GM12878 (cell line): ENCODE measurements at regions not wholly inside any gene's neighbourhood (a gene's known extent, or its start where the extent isn't known, plus 50 kb on each side); places are given as distances from the start of the nearest gene placed in this dataset.

Source experiments
- ATAC-seq: fragments of 200-7000 bp; cut with Tn5 transposase; 3 replicates; pipeline ENCODE4 v1.9.1; 2020; ENCODE audit warnings: mild to moderate bottlenecking, moderate library complexity
- BruUV-seq: library from RNA; stranded (reverse); fragments of 400-500 nt; replicated peaks from 2 replicates; lab custom pipeline; 2021; lab: Mats Ljungman, UMichigan
- CTCF ChIA-PET: fragments of 300-600 bp; sonication (Branson Sonifier 250); formaldehyde crosslinking; extraction: SDS; loops from one replicate; lab custom pipeline; 2021; ENCODE audit warnings: inconsistent platforms; lab: Yijun Ruan, JAX
- POLR2A ChIA-PET: fragments of 350-600 bp; formaldehyde crosslinking; extraction: SDS; loops from one replicate; lab custom pipeline; 2021; ENCODE audit warnings: inconsistent platforms; lab: Charles Lee
- RAD21 ChIA-PET: fragments of 300-600 bp; sonication (Branson Sonifier 250); formaldehyde crosslinking; loops from one replicate; lab custom pipeline; 2023; ENCODE audit warnings: antibody characterized with exemption; ENCODE audit not compliant: unreplicated experiment; lab: Charles Lee
- SMC1A ChIA-PET: fragments of 300-600 bp; sonication (Branson Sonifier 250); formaldehyde crosslinking; loops from one replicate; lab custom pipeline; 2023; ENCODE audit not compliant: unreplicated experiment, uncharacterized antibody; lab: Charles Lee
- DNase-seq: peaks from one replicate; pipeline ENCODE4 v3.0.0-alpha.2; 2011; ENCODE audit warnings: low read depth, low spot score
- FAIRE-seq: peaks from 3 replicates; lab custom pipeline; 2011; peaks lifted over from hg19 to GRCh38; lab: Jason Lieb, UNC
- H2AFZ ChIP-seq: 2 replicates; pipeline ENCODE4 v1.6.0; 2011; ENCODE audit warnings: low read depth, low read length, control low read depth; ENCODE audit not compliant: control insufficient read depth
- H3K27ac ChIP-seq: 2 replicates; pipeline ENCODE4 v1.5.1; 2011; ENCODE audit warnings: control low read depth; ENCODE audit not compliant: control insufficient read depth, insufficient read depth
- H3K27me3 ChIP-seq, 2 experiments: replicated peaks in 1 of 2; 2 replicates each; pipeline versions ENCODE4 v1.6.0 to v1.6.1; 2011; ENCODE audit warnings: low read length in 1 of 2; ENCODE audit not compliant: control insufficient read depth in 2 of 2, insufficient read depth in 2 of 2
- H3K36me3 ChIP-seq, 2 experiments: 2 replicates each; pipeline ENCODE4 v1.5.1; 2011; ENCODE audit warnings: low read length in 1 of 2; ENCODE audit not compliant: control insufficient read depth in 2 of 2, insufficient read depth in 2 of 2
- H3K4me1 ChIP-seq: 2 replicates; pipeline ENCODE4 v1.6.1; 2011; ENCODE audit warnings: mild to moderate bottlenecking, low read length, moderate library complexity, mixed read lengths; ENCODE audit not compliant: control insufficient read depth, insufficient read depth
- H3K4me2 ChIP-seq: 2 replicates; pipeline ENCODE4 v1.6.0; 2011; ENCODE audit warnings: control low read depth; ENCODE audit not compliant: control insufficient read depth, insufficient read depth
- H3K4me3 ChIP-seq: fragments of 200-600 bp; sonication (generic); 2 replicates; pipeline ENCODE4 v1.5.1; 2016
- H3K79me2 ChIP-seq: 2 replicates; pipeline ENCODE4 v1.6.0; 2011; ENCODE audit warnings: low read length; ENCODE audit not compliant: control insufficient read depth, insufficient read depth
- H3K9ac ChIP-seq: 2 replicates; pipeline ENCODE4 v1.8.0; 2011; ENCODE audit warnings: low read length, control low read depth, mixed read lengths; ENCODE audit not compliant: control insufficient read depth, insufficient read depth
- H3K9me3 ChIP-seq: replicated peaks from 3 replicates; pipeline ENCODE4 v1.5.1; 2011; ENCODE audit warnings: mild to moderate bottlenecking, low read length; ENCODE audit not compliant: control insufficient read depth, insufficient read depth
- H4K20me1 ChIP-seq: 2 replicates; pipeline ENCODE4 v1.6.0; 2011; ENCODE audit not compliant: control insufficient read depth, insufficient read depth
- CREB1 ChIP-seq: IDR thresholded peaks from 2 replicates; pipeline ENCODE4 v1.6.1; 2012; ENCODE audit warnings: low read depth, mild to moderate bottlenecking, inconsistent platforms
- EGR1 ChIP-seq, 2 experiments: IDR thresholded peaks; 1 replicate in 1 of 2; 2 replicates in 1 of 2; pipeline ENCODE4 v1.6.1; 2011 to 2012; ENCODE audit warnings: low read depth in 2 of 2, low read length in 2 of 2, borderline replicate concordance in 1 of 2, mild to moderate bottlenecking in 1 of 2, moderate library complexity in 1 of 2
- IKZF2 ChIP-seq, 2 experiments: fragments of 450-650 bp; IDR thresholded peaks; 2 replicates each; pipeline ENCODE4 v1.6.1; 2017; ENCODE audit warnings: mild to moderate bottlenecking in 2 of 2, moderate library complexity in 2 of 2
- IRF5 ChIP-seq: fragments of 450-650 bp; IDR thresholded peaks from 2 replicates; pipeline ENCODE4 v1.6.1; 2017; ENCODE audit warnings: borderline replicate concordance
- MEF2A ChIP-seq: IDR thresholded peaks from 2 replicates; pipeline ENCODE4 v1.6.1; 2011; ENCODE audit warnings: low read depth, mild to moderate bottlenecking, low read length, moderate library complexity; ENCODE audit not compliant: insufficient read depth
- MYC ChIP-seq: IDR thresholded peaks from 2 replicates; pipeline ENCODE4 v1.6.1; 2011; ENCODE audit warnings: mild to moderate bottlenecking, low read length, moderate library complexity, inconsistent platforms; ENCODE audit not compliant: insufficient read depth, insufficient replicate concordance, insufficient read length, severe bottlenecking
- NFYB ChIP-seq: IDR thresholded peaks from 2 replicates; pipeline ENCODE4 v1.6.1; 2011; ENCODE audit warnings: low read depth, mild to moderate bottlenecking, low read length, improper control_type of control experiment, moderate library complexity; ENCODE audit not compliant: insufficient read depth
- NR2F1 ChIP-seq: fragments of 450-650 bp; conservative IDR thresholded peaks from 2 replicates; pipeline ENCODE4 v1.6.1; 2017; ENCODE audit warnings: mild to moderate bottlenecking
- NRF1 ChIP-seq: conservative IDR thresholded peaks from 2 replicates; pipeline ENCODE4 v1.6.1; 2011; ENCODE audit warnings: mild to moderate bottlenecking, low read depth, low read length, improper control_type of control experiment
- SPI1 ChIP-seq: IDR thresholded peaks from 2 replicates; pipeline ENCODE4 v1.6.1; 2011; ENCODE audit warnings: low read depth, mild to moderate bottlenecking, low read length, moderate library complexity, borderline replicate concordance; ENCODE audit not compliant: insufficient read depth
- ZNF207 ChIP-seq: fragments of 450-650 bp; IDR thresholded peaks from 2 replicates; pipeline ENCODE4 v1.6.1; 2014; ENCODE audit warnings: antibody characterized with exemption, mild to moderate bottlenecking, borderline replicate concordance
- WGBS: methylation state at CpG from one replicate; pipeline ENCODE4 v1.1.6; 2016; ENCODE audit warnings: low lambda C conversion rate; ENCODE audit not compliant: insufficient replicate concordance, insufficient coverage; ENCODE audit errors: missing lambda C conversion rate; 5-methylcytosine and 5-hydroxymethylcytosine counted together
- in situ Hi-C: fragments of 300-500 bp; cut with MboI; formaldehyde crosslinking; loops from 9 replicates; pipeline ENCODE4 v1.14.3; 2018; ENCODE audit warnings: mixed read lengths
- intact Hi-C: fragments of 100-400 bp; cut with micrococcal nuclease; formaldehyde crosslinking; loops from one replicate; pipeline ENCODE4 v1.14.2; 2022; ENCODE audit not compliant: unreplicated experiment
- TF ChIP-seq, protein P1 (sequence below): fragments of 450-650 bp; IDR thresholded peaks from 2 replicates; pipeline ENCODE4 v1.6.1; 2018; ENCODE audit warnings: borderline replicate concordance, mild to moderate bottlenecking; ENCODE audit not compliant: partially characterized antibody
- TF ChIP-seq, protein P2 (sequence below): IDR thresholded peaks from 2 replicates; pipeline ENCODE4 v1.6.1; 2012; ENCODE audit warnings: low read depth, low read length, improper control_type of control experiment
- TF ChIP-seq, protein P3 (sequence below): IDR thresholded peaks from 2 replicates; pipeline ENCODE4 v1.6.1; 2011; ENCODE audit warnings: low read depth, low read length, improper control_type of control experiment, borderline replicate concordance
- TF ChIP-seq, protein P4 (sequence below): fragments of 450-650 bp; IDR thresholded peaks from 2 replicates; pipeline ENCODE4 v1.6.1; 2016; ENCODE audit warnings: mild to moderate bottlenecking

GRCh38 chr5:123929055-123929474, 417.1 kb downstream of the CSNK1G3 start (continued):
- no peak for TF ChIP-seq EGR1 (IDR thresholded peaks at IDR 0.05; ENCODE audit: borderline replicate concordance in 1 of 2, low read depth in 2 of 2, low read length in 2 of 2)
- no peak for TF ChIP-seq NRF1
- no peak for TF ChIP-seq NR2F1
- TF ChIP-seq IKZF2 (IDR thresholded peaks at IDR 0.05), result peak; percentile 84 to 85
- TF ChIP-seq, protein P1, sequence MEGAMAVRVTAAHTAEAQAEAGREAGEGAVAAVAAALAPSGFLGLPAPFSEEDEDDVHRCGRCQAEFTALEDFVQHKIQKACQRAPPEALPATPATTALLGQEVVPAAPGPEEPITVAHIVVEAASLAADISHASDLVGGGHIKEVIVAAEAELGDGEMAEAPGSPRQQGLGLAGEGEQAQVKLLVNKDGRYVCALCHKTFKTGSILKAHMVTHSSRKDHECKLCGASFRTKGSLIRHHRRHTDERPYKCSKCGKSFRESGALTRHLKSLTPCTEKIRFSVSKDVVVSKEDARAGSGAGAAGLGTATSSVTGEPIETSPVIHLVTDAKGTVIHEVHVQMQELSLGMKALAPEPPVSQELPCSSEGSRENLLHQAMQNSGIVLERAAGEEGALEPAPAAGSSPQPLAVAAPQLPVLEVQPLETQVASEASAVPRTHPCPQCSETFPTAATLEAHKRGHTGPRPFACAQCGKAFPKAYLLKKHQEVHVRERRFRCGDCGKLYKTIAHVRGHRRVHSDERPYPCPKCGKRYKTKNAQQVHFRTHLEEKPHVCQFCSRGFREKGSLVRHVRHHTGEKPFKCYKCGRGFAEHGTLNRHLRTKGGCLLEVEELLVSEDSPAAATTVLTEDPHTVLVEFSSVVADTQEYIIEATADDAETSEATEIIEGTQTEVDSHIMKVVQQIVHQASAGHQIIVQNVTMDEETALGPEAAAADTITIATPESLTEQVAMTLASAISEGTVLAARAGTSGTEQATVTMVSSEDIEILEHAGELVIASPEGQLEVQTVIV, result no peak
- TF ChIP-seq, protein P2, sequence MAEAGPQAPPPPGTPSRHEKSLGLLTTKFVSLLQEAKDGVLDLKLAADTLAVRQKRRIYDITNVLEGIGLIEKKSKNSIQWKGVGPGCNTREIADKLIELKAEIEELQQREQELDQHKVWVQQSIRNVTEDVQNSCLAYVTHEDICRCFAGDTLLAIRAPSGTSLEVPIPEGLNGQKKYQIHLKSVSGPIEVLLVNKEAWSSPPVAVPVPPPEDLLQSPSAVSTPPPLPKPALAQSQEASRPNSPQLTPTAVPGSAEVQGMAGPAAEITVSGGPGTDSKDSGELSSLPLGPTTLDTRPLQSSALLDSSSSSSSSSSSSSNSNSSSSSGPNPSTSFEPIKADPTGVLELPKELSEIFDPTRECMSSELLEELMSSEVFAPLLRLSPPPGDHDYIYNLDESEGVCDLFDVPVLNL, result no peak
- peak; percentile 55; the same call in 1 of the 2 replicates for TF ChIP-seq CREB1
- TF ChIP-seq, protein P3, sequence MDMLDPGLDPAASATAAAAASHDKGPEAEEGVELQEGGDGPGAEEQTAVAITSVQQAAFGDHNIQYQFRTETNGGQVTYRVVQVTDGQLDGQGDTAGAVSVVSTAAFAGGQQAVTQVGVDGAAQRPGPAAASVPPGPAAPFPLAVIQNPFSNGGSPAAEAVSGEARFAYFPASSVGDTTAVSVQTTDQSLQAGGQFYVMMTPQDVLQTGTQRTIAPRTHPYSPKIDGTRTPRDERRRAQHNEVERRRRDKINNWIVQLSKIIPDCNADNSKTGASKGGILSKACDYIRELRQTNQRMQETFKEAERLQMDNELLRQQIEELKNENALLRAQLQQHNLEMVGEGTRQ, result no peak
- TF ChIP-seq, all 136 proteins: peak for 16

GRCh38 chr5:123928401-123928800, 416.4 kb downstream of the CSNK1G3 start:
- Histone ChIP-seq H3K4me3 (no peak overlapping the region), H3K4me2 (no peak overlapping the region), H3K9me3 (no peaks in the 10 kb centered on the region), H3K9ac (no peak overlapping the region), H3K27ac (no peak overlapping the region), H3K27me3 (no peaks in the 10 kb centered on the region), H3K79me2 (no peaks in the 10 kb centered on the region), H3K4me1 (no peaks in the 10 kb centered on the region; the same call in 1 of the 2 replicates), H4K20me1 (no peaks in the 10 kb centered on the region), H2AFZ (no peak overlapping the region), H3K36me3 (no peaks in the 10 kb centered on the region)
- ChIA-PET RAD21 (interaction anchor here (1.4 kb wide), 1 partner anchor 257 kb away, joined by 3 read pairs; no protein-coding TSS in a partner anchor), CTCF (no interaction called here), POLR2A (no interaction called here), SMC1A (interaction anchor here (0.8 kb wide), 1 partner anchor 443 kb away, joined by 3 read pairs; no protein-coding TSS in a partner anchor)
- DNase-seq (no peak), ATAC-seq (no peak; the same call in 2 of the 3 replicates), FAIRE-seq (no peak)
- no peak for TF ChIP-seq MYC
- no peak for TF ChIP-seq SPI1
- no peak for TF ChIP-seq IRF5
- TF ChIP-seq MEF2A, result no peak
- TF ChIP-seq, protein P4, sequence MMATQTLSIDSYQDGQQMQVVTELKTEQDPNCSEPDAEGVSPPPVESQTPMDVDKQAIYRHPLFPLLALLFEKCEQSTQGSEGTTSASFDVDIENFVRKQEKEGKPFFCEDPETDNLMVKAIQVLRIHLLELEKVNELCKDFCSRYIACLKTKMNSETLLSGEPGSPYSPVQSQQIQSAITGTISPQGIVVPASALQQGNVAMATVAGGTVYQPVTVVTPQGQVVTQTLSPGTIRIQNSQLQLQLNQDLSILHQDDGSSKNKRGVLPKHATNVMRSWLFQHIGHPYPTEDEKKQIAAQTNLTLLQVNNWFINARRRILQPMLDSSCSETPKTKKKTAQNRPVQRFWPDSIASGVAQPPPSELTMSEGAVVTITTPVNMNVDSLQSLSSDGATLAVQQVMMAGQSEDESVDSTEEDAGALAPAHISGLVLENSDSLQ, result no peak
- no peak for TF ChIP-seq EGR1 (IDR thresholded peaks at IDR 0.05; ENCODE audit: borderline replicate concordance in 1 of 2, low read depth in 2 of 2, low read length in 2 of 2)
- no peak for TF ChIP-seq NR2F1
- TF ChIP-seq NFYB, result no peak
- TF ChIP-seq ZNF207, result no peak
- BruUV-seq, result no TSS peak
- intact Hi-C loops, result no loop called here
- in situ Hi-C loops, result no loop called here
- 92% methylated on average over 2 of the region's 2 CpGs for WGBS
